ENCODE measurements at regions not wholly inside any gene's neighbourhood (a gene's known extent, or its start where the extent isn't known, plus 50 kb on each side); places are given as distances from the start of the nearest gene placed in this dataset.

- no peak for TF ChIP-seq POLR2A (IDR thresholded peaks at IDR 0.05; ENCODE audit: low read depth, low read length)
- TF ChIP-seq POLR2AphosphoS5 (IDR thresholded peaks at IDR 0.05; ENCODE audit: low read depth, low read length): no peak
Measured at GRCh38 chr4:29224911-29225310, 1495.3 kb upstream of the PCDH7 start.
